SU-DHL-6 (cell line): ENCODE measurements at regions not wholly inside any gene's neighbourhood (a gene's known extent, or its start where the extent isn't known, plus 50 kb on each side); places are given as distances from the start of the nearest gene placed in this dataset.

Source experiments
- EZH2phosphoT487 ChIP-seq: fragments of 200-600 bp; sonication (generic), shearing (Covaris generic); conservative IDR thresholded peaks from 2 replicates; pipeline ENCODE4 v1.6.1; 2018; ENCODE audit warnings: mild to moderate bottlenecking, antibody characterized with exemption, low read length, moderate library complexity, mixed read lengths
- TF ChIP-seq, protein P1 (sequence below): fragments of 200-600 bp; sonication (generic); IDR thresholded peaks from one replicate; pipeline ENCODE4 v1.5.1; 2017; ENCODE audit warnings: antibody characterized with exemption, mild to moderate bottlenecking, low read length, moderate library complexity; ENCODE audit not compliant: insufficient read depth, poor library complexity, severe bottlenecking

DNA sequence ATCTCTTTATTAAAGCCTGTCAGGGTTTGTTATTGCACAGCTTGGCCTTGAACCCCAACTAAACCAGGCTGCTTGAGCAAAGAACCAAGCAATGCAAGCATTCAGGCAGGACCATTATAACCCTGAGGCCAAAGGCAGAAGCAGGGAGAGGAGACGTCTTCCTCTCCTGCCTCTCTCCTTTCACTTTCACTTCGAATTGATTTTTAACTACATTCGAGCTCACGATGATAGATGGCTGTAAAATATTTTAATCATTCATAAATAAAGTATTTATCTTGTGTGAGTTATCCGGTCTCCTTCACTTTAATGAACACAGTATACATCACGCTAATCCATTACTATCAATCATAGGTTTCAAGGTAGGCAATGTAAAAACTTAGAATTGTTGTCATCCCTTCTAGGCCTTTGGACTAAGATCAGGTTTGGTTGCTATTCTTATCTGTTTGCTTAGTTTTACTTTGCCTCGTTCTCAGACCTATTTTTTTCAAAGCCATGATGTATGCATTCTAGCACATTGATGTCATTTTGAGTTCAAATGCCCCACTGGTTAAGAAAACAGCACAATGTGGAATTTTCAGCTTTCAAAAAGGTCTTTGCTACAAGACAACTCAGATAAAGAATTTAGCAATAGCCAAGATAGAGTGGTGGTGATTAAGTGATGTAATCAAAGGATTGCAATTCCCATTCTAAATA is 480.2 kb upstream of the RUNX1 start:
- TF ChIP-seq, protein P1, sequence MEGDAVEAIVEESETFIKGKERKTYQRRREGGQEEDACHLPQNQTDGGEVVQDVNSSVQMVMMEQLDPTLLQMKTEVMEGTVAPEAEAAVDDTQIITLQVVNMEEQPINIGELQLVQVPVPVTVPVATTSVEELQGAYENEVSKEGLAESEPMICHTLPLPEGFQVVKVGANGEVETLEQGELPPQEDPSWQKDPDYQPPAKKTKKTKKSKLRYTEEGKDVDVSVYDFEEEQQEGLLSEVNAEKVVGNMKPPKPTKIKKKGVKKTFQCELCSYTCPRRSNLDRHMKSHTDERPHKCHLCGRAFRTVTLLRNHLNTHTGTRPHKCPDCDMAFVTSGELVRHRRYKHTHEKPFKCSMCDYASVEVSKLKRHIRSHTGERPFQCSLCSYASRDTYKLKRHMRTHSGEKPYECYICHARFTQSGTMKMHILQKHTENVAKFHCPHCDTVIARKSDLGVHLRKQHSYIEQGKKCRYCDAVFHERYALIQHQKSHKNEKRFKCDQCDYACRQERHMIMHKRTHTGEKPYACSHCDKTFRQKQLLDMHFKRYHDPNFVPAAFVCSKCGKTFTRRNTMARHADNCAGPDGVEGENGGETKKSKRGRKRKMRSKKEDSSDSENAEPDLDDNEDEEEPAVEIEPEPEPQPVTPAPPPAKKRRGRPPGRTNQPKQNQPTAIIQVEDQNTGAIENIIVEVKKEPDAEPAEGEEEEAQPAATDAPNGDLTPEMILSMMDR = no peak
- TF ChIP-seq EZH2phosphoT487 = no peak
